NCI-H2107 treated with DMSO at 0.1 percent for 48 hours (cell line): ENCODE measurements at regions not wholly inside any gene's neighbourhood (a gene's known extent, or its start where the extent isn't known, plus 50 kb on each side); places are given as distances from the start of the nearest gene placed in this dataset.
"Not testable (repeated sequence)": the region's sequence is repeated elsewhere in the genome, so short reads cannot be mapped to it uniquely, and the experiment has no call there.

ENCODE experiments used
- DNase-seq: peaks from one replicate; lab custom pipeline; 2025; ENCODE audit not compliant: unreplicated experiment; lab: John Stamatoyannopoulos, UW

- no peak for DNase-seq
Measured at GRCh38 chr3:95815828-95816227, 998.6 kb upstream of the EPHA6 start.

DNA sequence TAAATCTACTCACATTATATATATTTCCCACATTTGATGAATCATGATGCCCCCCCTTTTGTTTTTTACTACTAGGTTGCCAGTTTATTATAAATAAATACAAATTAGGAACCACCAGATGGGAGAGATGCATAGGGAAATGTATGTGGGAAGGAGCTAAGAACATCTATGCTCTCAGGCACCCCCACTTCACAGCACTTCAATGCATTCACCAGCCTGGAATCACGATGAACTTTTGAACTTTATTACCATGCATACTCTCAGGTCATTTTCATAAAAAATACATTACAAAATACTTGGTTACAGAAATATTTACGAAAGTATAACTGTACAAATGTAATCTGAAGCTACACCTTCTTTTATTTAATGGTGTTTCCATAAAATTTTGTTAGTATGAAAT is 988.0 kb upstream of the EPHA6 start:
- no peak for DNase-seq

GRCh38 chr3:95832146-95832545 is 982.2 kb upstream of the EPHA6 start:
- no peak for DNase-seq

GRCh38 chr3:95860628-95861027 is 953.8 kb upstream of the EPHA6 start:
- DNase-seq: not testable (repeated sequence)

DNA sequence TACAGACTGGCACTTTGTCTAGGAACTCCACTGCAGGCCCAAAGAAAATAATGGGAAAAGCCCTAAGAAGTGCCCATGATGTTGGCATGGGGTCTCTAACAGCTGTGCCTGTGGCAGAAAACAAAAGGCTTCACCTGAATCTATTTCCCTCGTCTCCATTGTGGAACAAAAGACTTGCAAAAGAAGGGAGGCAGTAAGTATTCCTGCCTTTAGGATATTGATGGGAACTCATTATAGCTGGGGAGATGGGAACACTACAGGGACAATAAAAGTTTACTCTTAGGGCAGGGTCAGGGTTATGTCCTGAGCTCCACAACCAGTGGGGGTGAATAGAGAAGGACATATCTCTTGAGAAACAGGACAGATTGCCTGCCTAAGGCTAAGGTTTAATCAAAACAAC is 930.6 kb upstream of the EPHA6 start:
- DNase-seq: no peak

DNA sequence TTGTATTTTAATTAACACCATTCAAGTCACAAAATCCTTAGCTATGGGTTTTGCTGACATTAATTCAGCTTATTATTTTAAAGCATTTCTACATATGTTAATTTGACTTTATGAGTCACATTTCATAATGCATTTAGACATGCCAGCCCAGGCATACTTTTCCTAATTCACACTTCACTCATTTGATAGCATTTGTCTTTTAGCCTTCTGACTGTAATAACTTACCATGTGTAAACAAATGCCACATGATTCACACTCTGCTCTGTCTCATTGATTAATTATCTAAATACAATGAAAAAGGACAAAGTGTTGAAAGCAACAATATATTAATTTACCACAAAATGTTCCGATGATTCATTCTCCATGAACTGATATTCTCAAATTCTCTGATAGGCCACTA is 927.8 kb upstream of the EPHA6 start:
- DNase-seq: no peak

- no peak for DNase-seq
Measured at GRCh38 chr3:95887114-95887513, 927.3 kb upstream of the EPHA6 start.

- DNase-seq: no peak
Measured at GRCh38 chr3:95894820-95895219, 919.6 kb upstream of the EPHA6 start.

DNA sequence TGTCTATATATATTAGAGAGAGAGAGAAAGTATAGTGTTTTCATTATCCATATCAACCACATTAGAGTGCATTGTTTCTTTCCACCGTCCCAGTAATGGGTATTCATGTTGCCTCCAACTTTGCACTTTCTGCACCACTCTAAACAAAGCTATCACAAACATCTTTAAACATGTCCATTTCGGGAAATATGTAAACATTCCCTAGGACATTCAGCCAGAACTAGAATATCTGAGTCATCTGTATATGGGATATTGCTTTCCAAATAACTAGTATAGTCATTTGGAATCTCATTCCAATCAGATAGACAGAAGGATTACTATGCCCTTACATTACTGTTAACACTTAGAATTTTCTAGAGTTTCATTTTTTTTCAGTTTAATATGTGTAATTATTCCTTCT is 914.9 kb upstream of the EPHA6 start:
- DNase-seq: no peak

DNA sequence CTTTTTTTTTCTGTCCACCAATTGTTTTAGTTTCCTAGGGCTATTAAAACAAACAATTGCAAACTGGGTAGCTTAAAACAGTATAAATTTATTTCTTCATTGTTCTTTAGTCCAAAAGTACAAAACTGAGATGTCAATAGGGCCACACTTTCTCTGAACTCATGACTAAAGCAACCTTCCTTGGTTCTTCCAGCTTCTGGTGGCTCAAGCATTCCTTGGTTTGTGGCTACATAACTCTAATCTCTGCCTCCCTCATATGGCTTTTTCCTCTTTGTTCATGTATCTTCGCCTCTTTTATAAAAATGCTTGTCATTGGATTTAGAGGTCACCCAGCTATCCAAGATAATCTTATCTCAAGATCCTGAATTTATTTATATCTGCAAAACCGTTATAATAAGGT is 914.5 kb upstream of the EPHA6 start:
- no peak for DNase-seq

DNA sequence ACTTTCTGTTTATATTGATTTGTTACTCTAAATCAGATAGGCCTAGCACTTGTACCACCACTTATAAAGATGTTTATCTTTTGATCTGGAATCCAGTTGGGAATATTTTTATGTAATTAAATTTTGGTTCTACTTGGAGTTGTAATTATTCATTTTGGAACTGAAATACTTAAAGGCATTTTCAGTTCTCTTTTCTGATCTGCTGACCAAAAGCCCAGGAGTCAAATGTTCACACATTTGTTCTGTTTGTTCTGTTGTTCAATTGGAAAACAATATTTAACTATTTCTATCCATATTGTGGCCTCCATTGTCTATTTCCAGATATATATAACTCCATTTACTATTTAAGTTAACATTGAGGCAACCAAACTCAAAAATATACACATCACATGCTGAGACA is 912.4 kb upstream of the EPHA6 start:
- DNase-seq: no peak

GRCh38 chr3:95905182-95905581 is 909.2 kb upstream of the EPHA6 start:
- no peak for DNase-seq

DNA sequence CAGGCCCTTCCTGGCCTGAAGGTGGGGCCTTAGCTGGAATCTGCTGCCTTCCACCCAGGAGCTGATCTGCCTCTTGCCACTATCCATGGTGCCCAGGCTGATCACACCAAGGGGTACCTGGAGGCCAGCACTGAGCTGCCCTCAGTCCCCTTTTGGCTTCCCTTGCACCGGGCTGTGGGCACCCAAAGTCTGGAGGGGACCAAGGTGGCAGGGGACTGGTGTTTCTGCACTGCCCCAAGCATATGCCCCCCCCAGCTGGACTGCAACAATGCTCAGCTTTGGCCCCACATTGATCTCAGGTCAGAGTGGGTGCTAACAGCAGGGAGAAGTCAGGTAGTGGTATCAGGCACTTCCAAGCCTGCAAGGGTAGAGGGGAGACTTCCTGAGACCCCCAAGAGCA is 902.6 kb upstream of the EPHA6 start:
- no peak for DNase-seq

DNA sequence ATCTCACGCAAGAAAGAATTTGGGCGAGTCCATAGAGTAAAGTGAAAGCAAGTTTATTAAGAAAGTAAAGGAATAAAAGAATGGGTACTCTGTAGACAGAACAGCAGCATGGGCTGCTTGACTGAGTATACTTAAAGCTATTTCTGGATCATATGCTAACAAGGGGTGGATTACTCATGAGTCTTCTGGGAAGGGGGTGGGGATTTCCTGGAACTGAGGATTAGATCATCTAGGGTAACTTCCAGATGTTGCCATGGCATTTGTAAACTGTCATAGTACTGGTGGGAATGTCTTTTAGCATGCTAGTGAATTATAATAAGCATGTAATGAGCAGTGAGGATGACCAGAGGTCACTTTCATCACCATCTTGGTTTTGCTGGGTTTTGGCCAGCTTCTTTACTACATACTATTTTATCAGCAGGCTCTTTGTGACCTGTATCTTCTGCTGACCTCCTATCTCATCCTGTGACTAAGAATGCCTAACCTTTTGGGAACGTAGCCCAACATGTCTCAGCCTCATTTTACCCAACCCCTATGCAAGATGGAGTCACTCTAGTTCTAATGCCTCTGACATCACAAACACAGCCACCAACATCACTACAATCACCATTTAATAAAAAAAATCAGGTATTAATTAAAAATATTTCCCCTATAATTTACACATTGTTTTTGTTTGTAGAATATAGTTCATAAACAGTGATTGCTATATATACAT is 890.7 kb upstream of the EPHA6 start:
- no peak for DNase-seq

- DNase-seq: no peak
Measured at GRCh38 chr3:95926904-95927501, 887.4 kb upstream of the EPHA6 start.

DNA sequence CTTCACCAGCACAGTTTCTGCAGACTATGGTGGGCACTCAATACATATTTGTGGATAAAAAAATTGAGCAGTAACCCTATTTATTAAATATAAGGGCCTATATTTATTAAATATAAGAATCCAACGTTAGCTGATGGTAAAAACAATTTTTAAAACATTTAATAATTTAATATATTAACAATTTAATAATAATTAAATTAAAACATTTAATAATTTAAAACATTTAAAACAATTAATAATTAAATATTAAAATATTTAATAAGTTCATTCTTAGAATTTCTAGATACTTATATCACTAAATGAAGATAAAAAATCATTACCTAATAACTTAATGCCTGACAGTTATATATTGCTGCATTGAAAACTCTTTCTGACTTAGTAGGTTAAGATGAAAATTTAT is 880.2 kb upstream of the EPHA6 start:
- no peak for DNase-seq

- no peak for DNase-seq
Measured at GRCh38 chr3:95939235-95939809, 875.1 kb upstream of the EPHA6 start.

GRCh38 chr3:95965704-95966336 is 848.6 kb upstream of the EPHA6 start:
- no peak for DNase-seq

DNA sequence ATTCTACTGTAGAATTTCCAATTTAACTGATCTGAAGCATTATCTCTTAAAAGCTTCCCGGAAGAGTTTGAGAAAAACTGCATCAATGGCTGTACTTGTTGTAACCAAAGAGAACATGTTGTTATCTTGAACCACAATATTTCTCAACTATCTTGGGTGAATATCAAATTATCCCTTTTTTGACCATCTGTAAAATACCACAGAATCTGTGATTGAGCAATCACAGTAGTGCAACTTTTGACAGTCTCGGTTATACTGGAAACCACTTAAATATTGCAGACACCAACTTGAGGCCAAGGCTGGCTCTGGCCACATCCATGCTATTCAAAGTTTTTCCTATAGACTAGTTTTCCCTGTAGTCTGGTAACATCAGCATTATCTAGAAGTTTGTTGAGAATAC is 842.8 kb upstream of the EPHA6 start:
- DNase-seq: no peak

DNA sequence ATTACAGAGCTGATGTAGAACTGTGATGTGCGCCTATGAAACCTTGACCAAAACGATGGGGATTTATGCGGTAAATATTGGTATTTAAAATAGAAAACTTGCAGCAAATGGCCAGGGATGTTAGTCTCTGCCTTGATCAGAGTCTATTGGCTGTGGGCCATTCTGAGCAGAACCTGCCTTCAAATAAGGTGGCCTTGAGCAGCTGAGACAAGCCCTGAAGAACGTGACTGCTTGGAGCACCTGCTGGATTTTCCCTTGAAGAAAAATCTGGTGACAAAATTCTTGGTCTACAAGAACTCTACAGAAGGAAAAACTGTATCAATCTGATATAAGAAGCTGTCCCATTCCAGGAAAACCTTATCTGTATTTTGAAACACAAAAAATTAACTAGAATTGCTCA is 820.1 kb upstream of the EPHA6 start:
- no peak for DNase-seq

DNA sequence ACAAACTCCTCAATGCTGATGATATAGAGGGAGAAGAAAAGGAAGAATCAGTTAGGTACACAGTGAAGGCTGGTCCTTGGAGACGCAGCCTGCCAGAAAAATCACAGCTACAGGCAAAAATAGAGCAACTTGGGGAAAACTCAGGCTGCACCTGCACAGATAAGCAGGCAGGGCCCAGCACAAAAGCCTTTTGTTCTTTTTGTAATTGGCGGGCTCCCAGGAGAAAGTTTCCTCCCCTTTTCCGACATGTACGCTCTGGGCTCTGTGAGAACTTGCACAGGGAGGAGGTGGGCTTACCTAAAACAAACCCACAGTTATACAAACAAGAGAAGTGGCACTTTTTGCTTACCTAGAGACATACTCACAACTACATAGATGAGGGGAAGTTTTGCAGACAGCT is 813.4 kb upstream of the EPHA6 start:
- DNase-seq: no peak

DNA sequence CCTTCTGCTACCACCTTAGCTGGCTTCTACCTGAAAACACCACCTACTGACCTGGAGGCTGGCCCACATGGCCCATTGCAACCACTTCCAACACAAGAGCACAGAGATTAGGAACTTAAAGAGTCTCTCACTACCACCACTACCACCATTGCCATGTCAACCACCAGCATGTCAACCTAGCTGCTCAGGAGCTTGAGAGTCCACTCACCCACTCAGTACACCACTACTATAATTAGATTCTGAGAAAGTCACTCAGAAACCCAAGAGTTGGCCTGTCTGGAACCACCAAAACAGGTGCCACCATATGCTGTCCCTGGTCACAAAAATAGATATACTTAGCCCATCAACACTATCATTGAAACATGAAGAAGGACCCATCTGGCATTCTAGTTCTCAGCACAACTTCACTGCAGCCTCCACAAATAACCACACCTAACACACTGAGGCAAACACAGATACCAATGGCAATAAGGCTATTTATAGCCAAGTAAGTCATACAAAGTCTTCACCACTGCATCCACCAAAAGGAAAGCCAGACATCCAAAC is 806.7 kb upstream of the EPHA6 start:
- no peak for DNase-seq
